HG02763 (cell line): ENCODE measurements at regions not wholly inside any gene's neighbourhood (a gene's known extent, or its start where the extent isn't known, plus 50 kb on each side); places are given as distances from the start of the nearest gene placed in this dataset.
"Not testable (repeated sequence)": the region's sequence is repeated elsewhere in the genome, so short reads cannot be mapped to it uniquely, and the experiment has no call there.

Experiments
- ATAC-seq: cut with Tn5 transposase; IDR thresholded peaks from one replicate; pipeline ENCODE4 v1.9.1; 2021; ENCODE audit warnings: mild to moderate bottlenecking, moderate library complexity; ENCODE audit not compliant: unreplicated experiment

DNA sequence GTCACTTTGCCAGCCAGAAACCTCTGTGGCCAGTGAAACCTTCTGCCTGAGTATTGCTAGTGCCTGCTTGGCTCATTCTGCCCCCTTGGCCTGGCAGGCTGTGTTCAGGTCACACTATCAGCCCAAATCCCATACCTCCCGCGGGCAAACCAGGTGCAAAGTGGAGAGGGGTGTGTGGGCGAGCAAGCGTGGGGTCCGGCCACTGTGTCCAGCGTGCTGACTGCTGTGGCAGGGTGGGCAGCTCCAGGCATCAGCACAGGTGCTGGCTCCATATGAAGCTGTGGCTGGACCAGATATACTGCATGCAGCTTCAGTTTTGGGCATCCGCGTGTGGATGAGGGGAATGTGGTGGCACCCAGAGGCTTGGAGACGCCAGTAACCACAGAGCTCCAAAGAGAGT is 576.5 kb upstream of the EDIL3 start:
- ATAC-seq, result no peak

- no peak for ATAC-seq
Observed at GRCh38 chr5:84961903-84962302, 577.2 kb upstream of the EDIL3 start.

GRCh38 chr5:84983093-84983492 is 598.4 kb upstream of the EDIL3 start:
- ATAC-seq, result no peak

- ATAC-seq, result no peak
Observed at GRCh38 chr5:84985148-84985547, 600.5 kb upstream of the EDIL3 start.

GRCh38 chr5:84986688-84987087 is 602.0 kb upstream of the EDIL3 start:
- no peak for ATAC-seq

DNA sequence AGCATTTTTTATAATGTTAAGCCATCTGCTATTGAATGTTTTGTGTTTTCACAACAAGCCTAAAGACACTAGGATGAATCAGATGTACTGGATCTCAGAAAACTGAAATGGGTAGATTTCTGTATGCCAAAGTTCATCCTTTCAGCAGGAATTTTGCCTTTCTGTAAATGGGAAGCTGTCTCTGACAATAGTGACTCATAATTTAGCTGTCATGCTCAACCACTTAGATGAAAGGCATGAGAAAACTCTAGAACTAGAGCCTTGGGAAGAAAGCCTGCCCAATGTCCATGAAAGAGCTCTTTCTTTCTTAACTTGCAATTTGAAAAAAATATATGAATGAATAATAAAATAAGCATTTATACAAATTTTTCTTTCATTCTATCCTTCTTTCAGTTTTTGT is 616.0 kb upstream of the EDIL3 start:
- no peak for ATAC-seq

DNA sequence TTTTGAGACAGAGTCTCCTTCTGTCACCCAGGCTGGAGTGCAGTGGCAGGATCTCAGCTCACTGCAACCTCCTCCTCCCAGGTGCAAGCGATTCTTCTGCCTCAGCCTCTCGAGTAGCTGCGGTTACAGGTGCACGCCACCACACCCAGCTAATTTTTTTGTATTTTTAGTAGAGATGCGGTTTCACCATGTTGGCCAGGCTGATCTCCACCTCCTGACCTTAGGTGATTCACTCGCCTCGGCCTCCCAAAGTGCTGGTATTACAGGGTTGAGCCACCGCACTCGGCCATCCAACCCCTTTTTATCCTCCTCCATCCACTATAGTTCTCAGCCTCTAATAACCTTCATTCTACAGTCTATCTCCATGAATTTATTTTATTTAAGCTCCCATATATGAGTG is 617.3 kb upstream of the EDIL3 start:
- ATAC-seq, result not testable (repeated sequence)

DNA sequence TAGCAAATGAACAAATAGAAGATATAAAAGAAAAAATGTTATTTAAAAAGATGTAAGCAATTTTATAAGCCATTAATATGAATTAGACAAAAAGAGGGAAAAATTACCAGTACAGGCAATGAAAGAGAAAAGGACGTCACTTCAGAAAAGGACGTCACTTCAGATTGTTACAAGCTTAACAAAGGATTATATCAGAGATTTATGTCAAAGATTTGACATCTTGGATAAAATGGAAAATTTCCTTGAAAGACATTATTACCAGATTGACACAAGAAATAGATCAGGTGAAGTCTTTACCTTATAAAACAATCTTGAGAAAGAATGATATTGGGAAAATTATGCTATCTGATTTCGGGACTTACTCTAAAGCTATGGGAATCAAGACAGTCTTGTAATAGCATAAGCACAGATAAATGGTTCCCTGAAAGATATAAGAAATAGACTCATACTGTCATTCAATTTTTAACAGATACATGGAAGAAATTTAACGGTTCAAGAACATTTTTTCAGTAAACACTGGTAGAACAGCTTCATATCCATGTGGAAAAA is 625.4 kb upstream of the EDIL3 start:
- ATAC-seq, result no peak

GRCh38 chr5:85017261-85017660 is 632.6 kb upstream of the EDIL3 start:
- ATAC-seq, result no peak

- no peak for ATAC-seq
Observed at GRCh38 chr5:85030316-85031084, 645.8 kb upstream of the EDIL3 start.

DNA sequence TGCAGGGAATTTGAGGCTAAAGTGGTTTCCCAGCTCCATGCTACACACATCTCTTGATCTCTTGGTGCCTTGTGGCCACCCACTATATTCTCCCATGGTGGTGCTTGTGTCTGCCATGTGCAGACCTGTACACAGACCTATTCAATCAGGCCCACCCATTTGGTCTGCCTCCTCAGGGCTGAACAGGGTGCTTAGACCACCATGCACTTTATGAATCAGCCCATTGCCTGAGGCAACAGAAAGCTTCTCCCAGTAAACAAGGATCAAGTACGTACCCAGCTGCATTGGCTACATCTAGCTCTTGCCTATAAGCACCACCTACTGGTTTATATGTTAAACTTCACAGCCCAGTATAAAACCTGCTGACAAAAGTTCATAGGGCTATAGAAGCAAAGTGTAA is 664.3 kb upstream of the EDIL3 start:
- no peak for ATAC-seq

- ATAC-seq, result no peak
Observed at GRCh38 chr5:85052826-85053225, 668.1 kb upstream of the EDIL3 start.

DNA sequence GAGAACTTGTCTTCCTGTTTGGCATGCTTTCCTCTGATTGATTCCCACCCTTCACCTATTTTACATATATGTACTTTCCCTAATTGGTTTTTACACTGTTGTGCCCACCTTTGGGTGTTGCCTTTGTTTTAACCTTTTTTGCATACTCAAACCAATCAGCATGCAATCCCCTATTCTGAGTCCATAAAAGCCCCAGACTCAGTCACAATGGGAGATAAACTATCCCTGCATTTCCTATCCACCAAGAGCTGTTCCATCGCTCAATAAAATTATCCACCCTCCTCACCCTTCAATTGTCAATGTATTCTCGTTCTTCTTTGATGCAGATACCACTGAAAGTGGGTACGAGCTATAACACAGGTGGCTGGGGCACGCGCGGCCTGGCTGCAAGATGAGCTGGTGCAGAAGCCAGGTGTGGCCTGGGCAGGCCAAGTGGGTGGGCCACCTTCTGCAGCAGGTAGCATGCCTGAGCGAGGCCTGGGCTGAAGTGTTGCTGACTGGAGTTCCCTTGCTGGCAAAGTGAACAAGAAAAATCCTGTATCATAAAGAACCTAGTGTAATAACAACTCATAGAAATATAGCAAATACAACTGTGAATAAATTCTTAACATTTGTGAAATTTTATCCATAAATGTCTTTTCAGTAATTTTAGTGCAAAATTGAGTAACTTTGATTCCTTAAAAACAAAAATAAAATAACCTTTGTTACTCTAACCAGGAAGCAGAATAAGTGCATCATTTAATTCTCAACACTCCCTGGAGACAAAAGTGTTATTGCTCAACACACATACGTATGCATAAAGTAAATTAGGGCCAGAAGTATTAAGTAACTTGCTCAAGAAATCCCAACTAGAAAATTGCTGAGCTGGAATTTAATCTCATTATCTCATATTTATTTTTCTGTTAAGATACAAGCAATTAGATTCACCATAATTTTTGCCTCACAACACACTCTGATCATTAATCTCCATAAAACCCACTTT is 685.3 kb upstream of the EDIL3 start:
- ATAC-seq, result no peak

GRCh38 chr5:85077581-85077980 is 692.9 kb upstream of the EDIL3 start:
- ATAC-seq, result no peak

DNA sequence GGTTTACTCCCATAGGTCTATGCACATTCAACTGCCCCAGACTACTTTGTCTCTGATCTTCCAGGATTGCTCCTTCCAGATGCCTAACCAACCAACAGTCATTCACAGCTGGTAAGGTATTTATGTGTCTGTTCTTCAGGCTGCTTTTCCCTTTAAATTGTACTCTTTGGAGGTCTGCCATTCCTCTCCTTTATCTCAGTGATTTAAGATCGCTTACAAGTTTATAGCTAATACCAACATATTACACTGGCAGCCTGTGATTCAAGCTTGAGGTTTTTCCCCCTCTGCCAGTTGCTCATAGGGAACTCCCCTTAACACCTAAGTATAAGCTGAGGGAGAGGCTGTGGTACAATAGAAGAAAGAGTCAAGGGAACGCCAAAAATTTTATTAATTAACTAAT is 711.7 kb upstream of the EDIL3 start:
- no peak for ATAC-seq

DNA sequence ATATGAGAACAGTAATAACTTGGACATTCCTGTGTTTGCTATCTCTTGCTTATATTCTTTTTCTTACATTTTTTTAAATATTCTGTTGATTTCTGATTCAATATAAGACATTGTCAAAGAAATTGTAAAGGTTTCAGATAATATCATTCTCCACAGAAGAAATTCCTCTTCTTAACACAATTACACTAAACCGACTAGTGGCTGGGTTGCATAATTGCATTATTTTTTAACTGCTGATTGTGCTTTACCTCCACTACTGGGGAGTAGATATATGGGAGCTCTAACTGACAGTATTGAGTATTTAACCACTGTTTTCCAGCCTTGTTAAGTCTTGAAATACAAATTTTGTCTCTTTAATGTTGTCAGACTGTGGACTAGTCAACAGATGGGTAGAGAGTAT is 723.8 kb upstream of the EDIL3 start:
- ATAC-seq, result no peak

GRCh38 chr5:85109616-85110015 is 724.9 kb upstream of the EDIL3 start:
- ATAC-seq, result no peak

DNA sequence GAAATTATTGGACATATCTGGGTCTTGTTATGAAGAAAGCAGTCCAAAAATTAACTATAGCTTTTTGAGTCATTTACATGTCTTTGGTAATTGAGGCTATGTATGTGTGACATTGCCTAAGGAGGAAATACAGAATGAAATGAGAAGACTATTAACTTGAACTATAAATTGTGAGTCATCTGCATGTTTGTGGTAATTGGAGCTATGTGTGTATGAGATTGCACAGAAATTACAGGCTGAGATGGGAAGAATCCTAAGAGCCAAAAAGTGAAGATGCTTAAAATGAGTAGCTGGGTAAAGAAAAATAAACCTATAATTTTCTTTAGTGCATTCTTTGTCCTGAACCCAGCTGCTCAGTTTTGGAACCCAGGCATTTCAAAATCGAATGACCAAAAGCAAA is 747.6 kb upstream of the EDIL3 start:
- ATAC-seq, result no peak

DNA sequence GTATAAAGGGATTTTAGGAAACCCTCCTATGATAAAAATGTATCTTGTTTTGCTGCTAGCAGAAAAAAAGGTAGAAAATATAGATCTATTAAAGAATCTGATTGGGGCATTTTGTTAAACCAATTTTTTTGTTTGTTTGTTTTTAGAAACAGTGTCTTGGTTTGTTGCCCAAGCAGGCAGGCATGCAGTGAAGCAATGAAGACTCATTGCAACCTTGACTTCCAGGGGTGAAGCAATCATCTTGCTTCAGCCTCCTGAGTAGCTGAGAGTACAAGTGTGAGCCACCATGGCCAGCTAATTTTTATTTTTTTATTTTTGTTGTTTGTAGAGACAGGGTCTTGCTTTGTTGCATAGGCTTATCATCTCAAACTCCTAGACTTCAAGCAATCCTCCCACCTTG is 755.8 kb upstream of the EDIL3 start:
- no peak for ATAC-seq

DNA sequence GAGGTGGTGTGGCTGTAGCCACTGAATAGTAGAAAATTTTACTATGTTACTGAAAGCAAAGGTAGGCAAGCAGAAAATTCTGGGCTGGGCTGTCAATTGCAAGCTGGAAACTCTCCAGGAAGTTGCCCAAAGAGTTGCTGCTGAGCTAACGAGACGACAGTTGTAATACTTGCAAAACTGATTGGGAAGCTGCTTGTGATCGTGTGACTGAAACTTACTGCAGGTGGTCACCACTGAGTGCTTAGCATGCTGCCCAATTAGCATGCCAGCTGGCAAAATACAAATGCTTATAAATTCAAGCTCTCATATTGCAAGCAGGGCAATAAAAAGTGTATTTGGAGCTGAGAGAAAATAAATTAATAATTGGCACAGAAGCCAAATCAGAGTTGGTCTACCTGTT is 758.5 kb upstream of the EDIL3 start:
- no peak for ATAC-seq

DNA sequence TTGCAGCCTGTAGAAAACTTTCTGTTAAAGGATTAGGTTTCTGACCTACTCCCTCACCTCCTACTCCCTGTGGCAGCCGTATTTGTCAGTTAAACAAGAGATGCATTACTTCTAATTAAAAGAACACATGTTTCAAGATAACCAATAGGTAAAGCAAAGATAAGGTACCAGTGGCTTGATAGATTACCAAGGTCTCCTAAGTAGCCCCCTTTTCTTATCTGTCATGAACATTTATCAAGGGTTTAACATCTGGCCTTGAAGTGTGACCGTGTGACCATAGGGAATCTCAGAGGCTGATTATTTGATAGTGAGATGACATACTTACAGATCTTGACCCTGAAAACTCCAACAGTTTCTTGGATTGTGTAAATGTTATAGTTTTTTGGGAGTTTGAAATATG is 764.0 kb upstream of the EDIL3 start:
- ATAC-seq, result no peak

DNA sequence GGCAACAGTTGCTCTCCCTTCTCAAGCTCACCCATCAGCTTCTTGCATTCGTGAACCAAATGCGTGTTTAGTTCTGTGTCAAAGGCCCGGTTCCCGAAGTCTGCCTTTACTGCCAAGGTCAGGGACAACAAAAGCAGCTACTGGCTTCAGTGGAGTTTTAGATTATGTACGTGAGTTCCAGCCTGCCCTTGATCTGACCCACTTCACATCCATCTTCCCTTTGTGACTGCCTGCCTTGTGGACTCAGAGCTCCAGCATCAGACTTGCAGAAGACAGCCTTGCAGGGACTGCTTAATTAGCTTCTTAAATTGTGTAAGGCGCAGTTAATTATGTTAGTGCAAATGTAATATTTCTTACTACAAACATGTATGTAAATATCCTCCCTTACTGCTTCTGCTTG is 774.7 kb upstream of the EDIL3 start:
- no peak for ATAC-seq
